ENCODE measurements at regions not wholly inside any gene's neighbourhood (a gene's known extent, or its start where the extent isn't known, plus 50 kb on each side); places are given as distances from the start of the nearest gene placed in this dataset.

DNA sequence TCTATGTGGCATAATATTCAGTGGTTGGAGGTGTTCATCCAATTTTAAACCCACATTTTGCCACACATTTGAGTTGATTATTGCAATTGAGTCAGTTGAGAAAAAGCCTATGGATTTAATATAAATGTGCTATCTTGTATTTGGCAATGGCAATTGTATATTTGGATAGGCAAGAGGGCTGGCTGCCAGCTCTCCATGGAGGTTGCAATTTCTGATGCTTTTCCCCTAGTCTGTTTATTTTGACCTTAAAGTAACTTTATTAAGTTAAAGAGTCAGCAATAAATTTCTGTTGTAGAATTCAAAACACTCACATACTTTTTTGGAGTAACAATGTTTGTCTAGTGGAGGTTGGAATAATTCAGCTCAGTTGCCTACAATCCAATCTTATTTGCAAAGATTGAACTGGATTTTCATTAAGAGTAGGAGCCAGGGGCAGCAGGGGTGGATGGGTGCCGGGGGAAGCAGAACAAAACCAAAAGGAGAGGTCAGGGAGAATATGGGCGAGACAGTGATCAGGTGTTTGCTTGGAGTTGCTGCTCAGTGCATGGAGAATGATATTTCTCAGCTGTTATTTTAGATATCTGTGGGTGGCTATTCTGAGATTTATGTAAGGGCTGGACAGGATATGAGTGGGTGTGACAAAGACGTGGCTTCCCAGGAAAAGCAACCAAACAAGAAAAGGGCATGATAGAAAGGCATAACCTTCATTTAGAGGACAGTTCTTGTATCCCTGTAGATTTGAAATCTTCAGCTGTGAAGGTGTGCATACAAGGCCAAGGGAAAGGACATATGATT, 163.0 kb downstream of the HDGFL1 start:
- no peak for DNase-seq (ENCODE audit: low read depth)
- TF ChIP-seq, protein P1, sequence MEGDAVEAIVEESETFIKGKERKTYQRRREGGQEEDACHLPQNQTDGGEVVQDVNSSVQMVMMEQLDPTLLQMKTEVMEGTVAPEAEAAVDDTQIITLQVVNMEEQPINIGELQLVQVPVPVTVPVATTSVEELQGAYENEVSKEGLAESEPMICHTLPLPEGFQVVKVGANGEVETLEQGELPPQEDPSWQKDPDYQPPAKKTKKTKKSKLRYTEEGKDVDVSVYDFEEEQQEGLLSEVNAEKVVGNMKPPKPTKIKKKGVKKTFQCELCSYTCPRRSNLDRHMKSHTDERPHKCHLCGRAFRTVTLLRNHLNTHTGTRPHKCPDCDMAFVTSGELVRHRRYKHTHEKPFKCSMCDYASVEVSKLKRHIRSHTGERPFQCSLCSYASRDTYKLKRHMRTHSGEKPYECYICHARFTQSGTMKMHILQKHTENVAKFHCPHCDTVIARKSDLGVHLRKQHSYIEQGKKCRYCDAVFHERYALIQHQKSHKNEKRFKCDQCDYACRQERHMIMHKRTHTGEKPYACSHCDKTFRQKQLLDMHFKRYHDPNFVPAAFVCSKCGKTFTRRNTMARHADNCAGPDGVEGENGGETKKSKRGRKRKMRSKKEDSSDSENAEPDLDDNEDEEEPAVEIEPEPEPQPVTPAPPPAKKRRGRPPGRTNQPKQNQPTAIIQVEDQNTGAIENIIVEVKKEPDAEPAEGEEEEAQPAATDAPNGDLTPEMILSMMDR (conservative IDR thresholded peaks at IDR 0.05; ENCODE audit: low read depth, low read length): no peak
- no peak overlapping the region for H3K4me3 ChIP-seq (ENCODE audit: low read depth, low read length)

DNA sequence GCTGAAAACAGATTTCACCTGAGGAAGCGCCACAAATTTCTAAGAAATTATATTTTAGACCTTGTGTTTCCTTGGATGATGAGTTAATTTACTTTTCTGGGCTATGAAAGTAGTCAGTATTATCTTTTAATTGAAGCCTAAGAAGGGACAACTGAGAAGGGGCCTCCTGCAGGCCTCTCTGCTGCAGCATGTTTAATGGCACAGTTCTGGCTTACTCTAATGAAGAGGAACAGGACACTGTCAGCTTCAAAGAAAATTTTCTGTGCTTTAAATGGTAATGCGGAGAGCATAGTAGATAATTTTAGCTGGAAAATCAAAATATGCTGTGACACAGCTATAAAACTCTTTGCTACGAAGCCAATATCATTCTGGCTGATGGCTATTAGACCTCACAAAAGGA, 167.4 kb downstream of the HDGFL1 start:
- H3K4me3 ChIP-seq (ENCODE audit: low read depth, low read length): no peak overlapping the region
- no peak for DNase-seq (ENCODE audit: low read depth)
- TF ChIP-seq, protein P1 (conservative IDR thresholded peaks at IDR 0.05; ENCODE audit: low read depth, low read length): no peak

DNA sequence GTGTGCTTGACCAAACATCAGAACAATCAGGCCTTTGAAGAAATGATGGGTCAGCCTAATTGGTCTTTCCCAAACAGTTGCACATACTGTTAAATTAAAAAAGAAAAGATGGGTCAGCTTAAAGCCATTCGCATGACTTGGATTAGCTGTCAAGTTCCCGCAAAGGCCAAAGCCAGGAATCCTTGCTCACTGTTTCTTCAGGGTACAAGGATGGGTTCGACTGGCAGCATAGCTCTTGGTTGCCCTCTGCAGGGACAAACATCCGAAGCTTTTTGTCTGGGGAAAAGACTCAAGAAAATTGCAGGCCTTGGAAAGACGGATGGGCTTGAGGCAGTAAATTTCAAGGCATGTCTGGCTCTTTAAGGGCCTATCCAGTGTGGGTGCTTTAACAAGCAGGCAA, 168.0 kb downstream of the HDGFL1 start:
- no peak overlapping the region for H3K4me3 ChIP-seq (ENCODE audit: low read depth, low read length)
- peak; percentile 27 for DNase-seq (ENCODE audit: low read depth)

DNA sequence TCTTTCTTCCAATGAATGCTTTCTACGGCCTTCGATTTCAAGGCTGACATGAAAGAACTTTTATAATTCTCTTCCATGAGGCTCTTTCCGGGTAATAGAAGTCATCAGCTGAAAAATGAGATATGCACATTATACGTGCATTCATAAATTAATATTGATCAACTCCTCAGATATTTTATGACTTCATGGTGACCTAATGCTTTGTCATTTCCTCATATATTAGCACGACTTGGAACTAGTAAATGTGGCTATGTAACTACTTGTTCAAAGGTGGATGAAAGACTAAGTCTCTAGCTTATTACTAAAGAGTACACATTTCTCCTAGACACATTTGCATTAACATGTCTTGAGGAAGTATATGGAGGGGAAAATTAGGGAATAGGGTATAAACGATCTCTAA, 168.8 kb downstream of the HDGFL1 start:
- TF ChIP-seq, protein P1 (conservative IDR thresholded peaks at IDR 0.05; ENCODE audit: low read depth, low read length): no peak
- H3K4me3 ChIP-seq (ENCODE audit: low read depth, low read length): no peak overlapping the region
- DNase-seq (ENCODE audit: low read depth): no peak

More for the DNA sequence above, 168.0 kb downstream of the HDGFL1 start:
- TF ChIP-seq, protein P1 (conservative IDR thresholded peaks at IDR 0.05; ENCODE audit: low read depth, low read length): peak; percentile 93

DNA sequence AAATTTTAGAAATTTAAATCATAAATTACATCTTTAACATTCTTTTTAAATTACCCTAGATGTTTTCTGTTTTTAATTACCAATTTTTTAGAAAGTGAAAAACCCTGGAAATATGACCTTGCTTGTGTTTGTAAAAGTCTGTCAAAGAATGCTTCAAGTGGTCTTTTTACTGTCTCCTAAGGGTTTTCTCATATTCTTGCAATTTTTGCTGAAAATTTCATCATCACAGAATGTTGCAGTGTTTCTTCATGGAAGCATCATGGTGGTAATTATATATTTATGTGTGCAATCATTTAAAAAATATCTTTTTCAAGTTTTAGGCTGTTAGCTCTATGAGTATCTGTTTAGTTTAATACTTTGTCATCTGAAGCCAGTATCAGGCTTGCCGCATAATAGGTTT, 178.2 kb downstream of the HDGFL1 start:
- no peak for DNase-seq (ENCODE audit: low read depth)
- H3K4me3 ChIP-seq (ENCODE audit: low read depth, low read length): no peak overlapping the region
- TF ChIP-seq, protein P1 (conservative IDR thresholded peaks at IDR 0.05; ENCODE audit: low read depth, low read length): no peak

DNA sequence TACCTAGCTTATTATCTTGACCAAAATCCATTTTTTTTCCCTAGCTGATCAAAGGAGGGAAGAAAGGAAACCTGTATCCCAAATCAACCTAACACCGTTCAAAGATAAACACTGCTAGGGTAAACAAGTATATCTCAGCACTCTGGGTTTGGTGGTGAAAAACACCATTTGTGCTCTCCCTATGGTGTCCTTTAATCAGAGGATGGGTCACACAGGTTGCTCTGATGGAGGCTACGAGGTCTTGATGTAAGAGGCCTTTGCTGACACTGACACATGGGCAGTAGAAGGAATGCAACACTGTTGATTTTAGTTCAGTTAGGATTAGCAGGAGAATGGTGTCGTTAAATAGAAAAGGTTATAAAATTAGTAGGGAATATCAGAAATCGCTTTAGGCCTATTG, 179.3 kb downstream of the HDGFL1 start:
- DNase-seq (ENCODE audit: low read depth): no peak
- no peak overlapping the region for H3K4me3 ChIP-seq (ENCODE audit: low read depth, low read length)
- TF ChIP-seq, protein P1 (conservative IDR thresholded peaks at IDR 0.05; ENCODE audit: low read depth, low read length): no peak

DNA sequence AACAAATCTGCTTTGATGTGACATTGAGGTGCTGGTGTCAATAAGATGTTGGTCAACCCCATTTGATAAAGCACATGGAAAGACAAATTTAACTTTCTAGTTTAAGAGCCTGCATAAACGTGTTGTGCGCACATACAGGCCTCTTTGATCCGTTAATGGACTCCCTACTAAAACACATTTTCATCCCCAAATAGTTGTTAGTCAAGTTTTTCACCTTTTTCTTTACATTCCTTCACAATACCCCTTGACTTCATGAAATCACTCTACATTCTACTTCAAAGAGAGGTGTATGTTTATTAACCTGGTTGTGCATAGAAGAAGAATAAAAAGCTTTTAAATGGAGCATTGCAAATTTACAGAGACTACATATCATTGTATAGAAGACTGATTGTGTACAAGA, 180.3 kb downstream of the HDGFL1 start:
- no peak for DNase-seq (ENCODE audit: low read depth)
- TF ChIP-seq, protein P1 (conservative IDR thresholded peaks at IDR 0.05; ENCODE audit: low read depth, low read length): no peak
- no peak overlapping the region for H3K4me3 ChIP-seq (ENCODE audit: low read depth, low read length)
